ENCODE measurements at regions not wholly inside any gene's neighbourhood (a gene's known extent, or its start where the extent isn't known, plus 50 kb on each side); places are given as distances from the start of the nearest gene placed in this dataset.

DNA sequence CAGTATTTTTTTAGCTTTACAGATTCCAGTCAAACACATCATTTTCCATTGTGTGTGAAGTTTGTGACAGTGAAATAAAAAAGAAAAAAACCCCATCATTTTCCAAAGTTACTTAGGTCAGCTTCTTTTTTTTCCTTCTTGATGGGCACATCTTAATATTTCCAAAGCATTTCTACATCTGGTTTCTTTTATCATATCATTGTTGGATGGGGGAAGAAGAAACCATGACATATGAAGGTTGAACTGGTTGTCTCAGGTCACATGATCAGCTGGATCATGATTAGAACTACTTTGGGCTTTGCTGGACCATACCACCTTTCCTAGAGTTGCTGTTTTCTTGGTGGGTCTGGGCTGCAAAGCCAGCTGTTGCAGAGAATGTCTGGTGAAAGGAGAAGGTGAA, 59.8 kb downstream of the FOS start:
- TF ChIP-seq, protein P1, sequence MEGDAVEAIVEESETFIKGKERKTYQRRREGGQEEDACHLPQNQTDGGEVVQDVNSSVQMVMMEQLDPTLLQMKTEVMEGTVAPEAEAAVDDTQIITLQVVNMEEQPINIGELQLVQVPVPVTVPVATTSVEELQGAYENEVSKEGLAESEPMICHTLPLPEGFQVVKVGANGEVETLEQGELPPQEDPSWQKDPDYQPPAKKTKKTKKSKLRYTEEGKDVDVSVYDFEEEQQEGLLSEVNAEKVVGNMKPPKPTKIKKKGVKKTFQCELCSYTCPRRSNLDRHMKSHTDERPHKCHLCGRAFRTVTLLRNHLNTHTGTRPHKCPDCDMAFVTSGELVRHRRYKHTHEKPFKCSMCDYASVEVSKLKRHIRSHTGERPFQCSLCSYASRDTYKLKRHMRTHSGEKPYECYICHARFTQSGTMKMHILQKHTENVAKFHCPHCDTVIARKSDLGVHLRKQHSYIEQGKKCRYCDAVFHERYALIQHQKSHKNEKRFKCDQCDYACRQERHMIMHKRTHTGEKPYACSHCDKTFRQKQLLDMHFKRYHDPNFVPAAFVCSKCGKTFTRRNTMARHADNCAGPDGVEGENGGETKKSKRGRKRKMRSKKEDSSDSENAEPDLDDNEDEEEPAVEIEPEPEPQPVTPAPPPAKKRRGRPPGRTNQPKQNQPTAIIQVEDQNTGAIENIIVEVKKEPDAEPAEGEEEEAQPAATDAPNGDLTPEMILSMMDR (conservative IDR thresholded peaks at IDR 0.05) = no peak
- no peak for TF ChIP-seq ZFX (IDR thresholded peaks at IDR 0.05)

All from C4-2B (cell line).